HCT116 (cell line): ENCODE measurements at regions not wholly inside any gene's neighbourhood (a gene's known extent, or its start where the extent isn't known, plus 50 kb on each side); places are given as distances from the start of the nearest gene placed in this dataset.

Source experiments
- ATAC-seq: fragments of 200-7000 bp; cut with Tn5 transposase; 2 replicates; pipeline ENCODE4 v1.9.1; 2020; ENCODE audit warnings: mild to moderate bottlenecking, moderate library complexity
- BruUV-seq: library from RNA; stranded (reverse); fragments of 400-500 nt; replicated peaks from 2 replicates; lab custom pipeline; 2021; lab: Mats Ljungman, UMichigan
- CTCF ChIA-PET: fragments of 300-600 bp; sonication (Branson Sonifier 250); formaldehyde crosslinking; loops from one replicate; lab custom pipeline; 2021; ENCODE audit warnings: antibody characterized with exemption; lab: Charles Lee
- POLR2A ChIA-PET: fragments of 300-600, 350-600 bp; sonication (Branson Sonifier 250); formaldehyde crosslinking; loops from one replicate; lab custom pipeline; 2021; ENCODE audit warnings: antibody characterized with exemption; lab: Charles Lee
- RAD21 ChIA-PET, 2 experiments: fragments of 300-600 bp; sonication (Branson Sonifier 250); formaldehyde crosslinking; loops; one replicate each; lab custom pipeline; 2023; ENCODE audit warnings: low total read pairs in 2 of 2; ENCODE audit not compliant: uncharacterized antibody in 2 of 2, unreplicated experiment in 2 of 2, low non-redundant PET in 1 of 2; lab: Charles Lee
- DNase-seq: peaks from one replicate; pipeline ENCODE4 v3.0.0-alpha.2; 2010; ENCODE audit warnings: low read depth, low spot score
- H2AFZ ChIP-seq: fragments of 200-600 bp; shearing (Covaris generic), sonication (generic); 2 replicates; pipeline ENCODE4 v1.6.1; 2017; ENCODE audit warnings: low read depth, mixed run types, mixed read lengths, antibody characterized with exemption, low read length; ENCODE audit not compliant: poor library complexity, severe bottlenecking
- H3K27ac ChIP-seq: 2 replicates; pipeline ENCODE4 v1.5.1; 2012; ENCODE audit warnings: low read depth, low read length
- H3K27me3 ChIP-seq: fragments of 200-600 bp; sonication (generic); 2 replicates; pipeline ENCODE4 v1.6.1; 2016; ENCODE audit warnings: mixed run types, low read length, mixed read lengths; ENCODE audit not compliant: insufficient read depth
- H3K36me3 ChIP-seq, 2 experiments: fragments of 200-500 bp in 1 of 2; fragments of 200-600 bp in 1 of 2; sonication (Bioruptor generic) in 1 of 2; sonication (generic) in 1 of 2; 2 replicates each; pipeline versions ENCODE4 v1.5.1 to v1.6.1; 2014 to 2016; ENCODE audit warnings: low read length in 2 of 2, inconsistent platforms in 1 of 2, mixed read lengths in 1 of 2, mixed run types in 1 of 2; ENCODE audit not compliant: insufficient read depth in 2 of 2, control insufficient read depth in 1 of 2
- H3K4me1 ChIP-seq, 2 experiments: fragments of 200-600 bp in 1 of 2; sonication (generic) in 1 of 2; 2 replicates each; pipeline versions ENCODE4 v1.5.1 to v1.6.1; 2012 to 2017; ENCODE audit warnings: low read length in 2 of 2, inconsistent platforms in 1 of 2, mild to moderate bottlenecking in 1 of 2, mixed read lengths in 1 of 2, mixed run types in 1 of 2, moderate library complexity in 1 of 2; ENCODE audit not compliant: insufficient read depth in 2 of 2, control insufficient read depth in 1 of 2
- H3K4me2 ChIP-seq: fragments of 200-600 bp; sonication (generic); 2 replicates; pipeline ENCODE4 v1.6.1; 2017; ENCODE audit warnings: mixed run types, low read length, mixed read lengths
- H3K4me3 ChIP-seq, 2 experiments: fragments of 200-600 bp in 1 of 2; sonication (generic) in 1 of 2; replicated peaks in 1 of 2; 2 replicates each; pipeline ENCODE4 v1.5.1; 2011 to 2016; ENCODE audit warnings: low read length in 2 of 2, control low read depth in 1 of 2, low read depth in 1 of 2, mild to moderate bottlenecking in 1 of 2, mixed read lengths in 1 of 2, mixed run types in 1 of 2
- H3K79me2 ChIP-seq: fragments of 200-600 bp; sonication (generic); 2 replicates; pipeline ENCODE4 v1.6.1; 2017; ENCODE audit warnings: mild to moderate bottlenecking, mixed run types, low read length, moderate library complexity, mixed read lengths; ENCODE audit not compliant: insufficient read depth
- H3K9ac ChIP-seq: fragments of 200-600 bp; sonication (generic); 2 replicates; pipeline ENCODE4 v1.6.1; 2016; ENCODE audit warnings: low read length, mixed read lengths
- H3K9me2 ChIP-seq: fragments of 200-600 bp; sonication (generic), shearing (Covaris generic); 2 replicates; pipeline ENCODE4 v1.6.1; 2017; ENCODE audit warnings: mixed run types, mild to moderate bottlenecking, moderate library complexity; ENCODE audit not compliant: insufficient read depth
- H3K9me3 ChIP-seq, 2 experiments: fragments of 200-500 bp in 1 of 2; fragments of 200-600 bp in 1 of 2; sonication (Bioruptor generic) in 1 of 2; sonication (generic) in 1 of 2; 2 replicates each; pipeline ENCODE4 v1.6.1; 2014 to 2017; ENCODE audit warnings: low read length in 2 of 2, mixed read lengths in 2 of 2, inconsistent platforms in 1 of 2, low read depth in 1 of 2, mild to moderate bottlenecking in 1 of 2, mixed run types in 1 of 2, moderate library complexity in 1 of 2; ENCODE audit not compliant: control insufficient read depth in 1 of 2, insufficient read depth in 1 of 2
- H4K20me1 ChIP-seq: fragments of 200-600 bp; sonication (generic), shearing (Covaris generic); 2 replicates; pipeline ENCODE4 v1.6.1; 2017; ENCODE audit warnings: mixed run types, mild to moderate bottlenecking, moderate library complexity; ENCODE audit not compliant: insufficient read depth
- ATF3 ChIP-seq: IDR thresholded peaks from 2 replicates; pipeline ENCODE4 v1.6.1; 2012
- CBX3 ChIP-seq: IDR thresholded peaks from 2 replicates; pipeline ENCODE4 v1.6.1; 2012; ENCODE audit warnings: low read depth
- CTCF ChIP-seq, 3 experiments: fragments of 200-600 bp in 1 of 3; sonication (generic) in 1 of 3; IDR thresholded peaks in 2 of 3; conservative IDR thresholded peaks in 1 of 3; 2 replicates each; pipeline ENCODE4 v1.5.1; 2012 to 2017; ENCODE audit warnings: low read depth in 2 of 3, low read length in 2 of 3, antibody characterized with exemption in 1 of 3, borderline replicate concordance in 1 of 3, control low read depth in 1 of 3, mild to moderate bottlenecking in 1 of 3, mixed read lengths in 1 of 3, mixed run types in 1 of 3, moderate library complexity in 1 of 3; ENCODE audit not compliant: insufficient read depth in 1 of 3
- ELF1 ChIP-seq: IDR thresholded peaks from 2 replicates; pipeline ENCODE4 v1.6.1; 2012; ENCODE audit warnings: low read depth, borderline replicate concordance
- FOSL1 ChIP-seq: IDR thresholded peaks from 2 replicates; pipeline ENCODE4 v1.6.1; 2012; ENCODE audit warnings: low read depth
- JUND ChIP-seq: IDR thresholded peaks from 2 replicates; pipeline ENCODE4 v1.6.1; 2012
- MAX ChIP-seq: IDR thresholded peaks from 2 replicates; pipeline ENCODE4 v1.6.1; 2012
- POLR2A ChIP-seq: IDR thresholded peaks from 2 replicates; pipeline ENCODE4 v1.7.0; 2011; ENCODE audit warnings: borderline replicate concordance; ENCODE audit not compliant: insufficient read depth, insufficient read length; ENCODE audit errors: extremely low read depth
- POLR2AphosphoS5 ChIP-seq: IDR thresholded peaks from 2 replicates; pipeline ENCODE4 v1.6.1; 2011; ENCODE audit warnings: mild to moderate bottlenecking, low read depth, low read length, moderate library complexity
- SP1 ChIP-seq: IDR thresholded peaks from 2 replicates; pipeline ENCODE4 v1.6.1; 2012; ENCODE audit warnings: low read depth
- TCF7L2 ChIP-seq: IDR thresholded peaks from 2 replicates; pipeline ENCODE4 v1.7.0; 2011; ENCODE audit warnings: borderline replicate concordance, inconsistent platforms; ENCODE audit not compliant: insufficient read depth, insufficient read length; ENCODE audit errors: extremely low read depth
- YY1 ChIP-seq: IDR thresholded peaks from 2 replicates; pipeline ENCODE4 v1.6.1; 2011; ENCODE audit warnings: low read length, low read depth, moderate library complexity, mild to moderate bottlenecking; ENCODE audit not compliant: insufficient replicate concordance; ENCODE audit errors: extremely low read depth
- ZNF274 ChIP-seq: fragments of 200-500 bp; sonication (Bioruptor generic); IDR thresholded peaks from 2 replicates; pipeline ENCODE4 v1.6.1; 2014; ENCODE audit warnings: mild to moderate bottlenecking, low read depth, low read length, inconsistent platforms
- intact Hi-C: fragments of 100-400 bp; cut with micrococcal nuclease; formaldehyde crosslinking; loops from 2 replicates; pipeline ENCODE4 v1.10.0; 2022

- intact Hi-C loops, result no loop called here
- no peaks in the 10 kb centered on the region for H4K20me1 ChIP-seq
- no peaks in the 10 kb centered on the region for H3K79me2 ChIP-seq
- ChIA-PET CTCF (no interaction called here), RAD21 (no interaction called here), POLR2A (no interaction called here)
- H3K4me3 ChIP-seq, result no peak overlapping the region
- H3K27ac ChIP-seq, result no peak overlapping the region
- no peak overlapping the region for H3K9ac ChIP-seq
- no peaks in the 10 kb centered on the region for H3K9me2 ChIP-seq
- H3K27me3 ChIP-seq, result peaks cover 17% of the 10 kb centered on the region; the same call in 1 of the 2 replicates
- no peak overlapping the region for H2AFZ ChIP-seq
- TF ChIP-seq POLR2AphosphoS5, result no peak
- no peak for TF ChIP-seq JUND
- TF ChIP-seq CBX3, result no peak
- TF ChIP-seq SP1, result no peak
- no peak for TF ChIP-seq ELF1
- TF ChIP-seq POLR2A, result no peak
- TF ChIP-seq FOSL1, result no peak
- no peak for TF ChIP-seq YY1
- TF ChIP-seq ZNF274, result no peak
- no peak for TF ChIP-seq TCF7L2
- no peak for TF ChIP-seq ATF3
- TF ChIP-seq CTCF (IDR thresholded peaks at IDR 0.05 in 2 of 3, conservative IDR thresholded peaks at IDR 0.05 in 1 of 3; ENCODE audit: borderline replicate concordance in 1 of 3, insufficient read depth in 1 of 3, low read depth in 2 of 3, low read length in 2 of 3), result no peak
- TF ChIP-seq MAX, result no peak
- H3K4me1 ChIP-seq, result no peaks in the 10 kb centered on the region
- no peak for ATAC-seq
- H3K36me3 ChIP-seq, result no peaks in the 10 kb centered on the region
- H3K9me3 ChIP-seq, result no peaks in the 10 kb centered on the region
- no peak for DNase-seq
- no peak overlapping the region for H3K4me2 ChIP-seq
- BruUV-seq, result no TSS peak
These were observed 405.9 kb downstream of the ZSWIM6 start for GRCh38 chr5:61737964-61738340.
